ENCODE measurements at regions not wholly inside any gene's neighbourhood (a gene's known extent, or its start where the extent isn't known, plus 50 kb on each side); places are given as distances from the start of the nearest gene placed in this dataset.

DNA sequence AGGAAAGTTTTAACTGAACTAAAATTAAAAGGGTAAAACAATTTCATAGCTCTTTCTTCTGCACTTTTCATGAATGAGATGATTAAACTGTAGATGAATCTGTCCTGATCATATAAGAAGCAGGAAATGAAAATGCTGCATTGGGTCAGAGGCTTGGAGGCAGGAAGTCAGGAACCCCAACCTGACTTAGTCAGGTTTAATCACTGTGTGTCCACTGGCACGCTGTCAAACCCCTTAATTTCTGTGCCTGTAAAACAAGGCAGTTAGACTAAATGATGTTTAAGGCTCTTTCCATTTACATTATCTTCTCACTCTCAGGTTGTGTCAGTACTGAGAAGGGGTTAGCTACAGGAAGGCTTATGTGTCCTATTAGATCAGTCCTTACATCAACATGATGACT, 193.3 kb upstream of the TTC14 start:
- no peaks in the 10 kb centered on the region for H3K27me3 Mint-ChIP-seq (ENCODE audit: low read depth)
- H3K27ac Mint-ChIP-seq, result no peak overlapping the region
- no peak for ATAC-seq
- no peak overlapping the region for H3K4me3 Mint-ChIP-seq
- POLR2A ChIA-PET, result no interaction called here
- H3K36me3 Mint-ChIP-seq, result no peaks in the 10 kb centered on the region
- no peaks in the 10 kb centered on the region for H3K9me3 Mint-ChIP-seq
- TF ChIP-seq, protein P1, sequence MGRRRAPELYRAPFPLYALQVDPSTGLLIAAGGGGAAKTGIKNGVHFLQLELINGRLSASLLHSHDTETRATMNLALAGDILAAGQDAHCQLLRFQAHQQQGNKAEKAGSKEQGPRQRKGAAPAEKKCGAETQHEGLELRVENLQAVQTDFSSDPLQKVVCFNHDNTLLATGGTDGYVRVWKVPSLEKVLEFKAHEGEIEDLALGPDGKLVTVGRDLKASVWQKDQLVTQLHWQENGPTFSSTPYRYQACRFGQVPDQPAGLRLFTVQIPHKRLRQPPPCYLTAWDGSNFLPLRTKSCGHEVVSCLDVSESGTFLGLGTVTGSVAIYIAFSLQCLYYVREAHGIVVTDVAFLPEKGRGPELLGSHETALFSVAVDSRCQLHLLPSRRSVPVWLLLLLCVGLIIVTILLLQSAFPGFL (CRISPR knock-in tag; IDR thresholded peaks at IDR 0.05; ENCODE audit: borderline replicate concordance), result no peak
- TF ChIP-seq ZBTB43 (CRISPR knock-in tag; IDR thresholded peaks at IDR 0.05), result no peak
- no peak for TF ChIP-seq ESRRA (CRISPR knock-in tag; IDR thresholded peaks at IDR 0.05; ENCODE audit: borderline replicate concordance)
- TF ChIP-seq, protein P2, sequence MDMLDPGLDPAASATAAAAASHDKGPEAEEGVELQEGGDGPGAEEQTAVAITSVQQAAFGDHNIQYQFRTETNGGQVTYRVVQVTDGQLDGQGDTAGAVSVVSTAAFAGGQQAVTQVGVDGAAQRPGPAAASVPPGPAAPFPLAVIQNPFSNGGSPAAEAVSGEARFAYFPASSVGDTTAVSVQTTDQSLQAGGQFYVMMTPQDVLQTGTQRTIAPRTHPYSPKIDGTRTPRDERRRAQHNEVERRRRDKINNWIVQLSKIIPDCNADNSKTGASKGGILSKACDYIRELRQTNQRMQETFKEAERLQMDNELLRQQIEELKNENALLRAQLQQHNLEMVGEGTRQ (CRISPR knock-in tag; IDR thresholded peaks at IDR 0.05), result no peak
- TF ChIP-seq MAX (CRISPR knock-in tag; IDR thresholded peaks at IDR 0.05), result no peak
- CTCF ChIA-PET, result no interaction called here
- no peaks in the 10 kb centered on the region for H3K4me1 Mint-ChIP-seq
- DNase-seq (ENCODE audit: low spot score), result no peak

DNA sequence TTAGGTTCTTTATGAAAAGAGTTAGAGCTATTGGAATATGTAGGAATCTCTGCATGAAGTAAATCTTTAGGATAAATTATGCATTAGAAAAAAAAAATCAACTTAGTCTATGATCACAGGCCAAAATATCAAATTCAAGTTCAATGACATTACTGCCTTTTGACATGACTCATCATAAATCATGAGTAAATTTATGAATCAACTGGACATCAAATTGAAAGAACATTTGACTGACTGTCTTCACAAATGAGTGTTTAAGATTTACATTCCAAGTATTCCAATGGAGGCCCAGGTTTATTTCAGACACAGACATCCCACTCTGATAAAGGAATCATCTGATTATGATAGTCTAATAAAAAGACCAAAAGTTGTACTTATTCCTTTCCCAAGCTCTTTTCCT, 192.8 kb upstream of the TTC14 start:
- peaks cover 2% of the 10 kb centered on the region; the same call in 1 of the 2 replicates for H3K4me1 Mint-ChIP-seq
- H3K27me3 Mint-ChIP-seq (ENCODE audit: low read depth), result no peaks in the 10 kb centered on the region
- ChIA-PET CTCF (no interaction called here), POLR2A (no interaction called here)
- no peaks in the 10 kb centered on the region for H3K9me3 Mint-ChIP-seq
- no peak overlapping the region for H3K4me3 Mint-ChIP-seq
- ATAC-seq (no peak), DNase-seq (ENCODE audit: low spot score) (no peak)
- no peaks in the 10 kb centered on the region for H3K36me3 Mint-ChIP-seq
- H3K27ac Mint-ChIP-seq, result no peak overlapping the region
- TF ChIP-seq, protein P3, sequence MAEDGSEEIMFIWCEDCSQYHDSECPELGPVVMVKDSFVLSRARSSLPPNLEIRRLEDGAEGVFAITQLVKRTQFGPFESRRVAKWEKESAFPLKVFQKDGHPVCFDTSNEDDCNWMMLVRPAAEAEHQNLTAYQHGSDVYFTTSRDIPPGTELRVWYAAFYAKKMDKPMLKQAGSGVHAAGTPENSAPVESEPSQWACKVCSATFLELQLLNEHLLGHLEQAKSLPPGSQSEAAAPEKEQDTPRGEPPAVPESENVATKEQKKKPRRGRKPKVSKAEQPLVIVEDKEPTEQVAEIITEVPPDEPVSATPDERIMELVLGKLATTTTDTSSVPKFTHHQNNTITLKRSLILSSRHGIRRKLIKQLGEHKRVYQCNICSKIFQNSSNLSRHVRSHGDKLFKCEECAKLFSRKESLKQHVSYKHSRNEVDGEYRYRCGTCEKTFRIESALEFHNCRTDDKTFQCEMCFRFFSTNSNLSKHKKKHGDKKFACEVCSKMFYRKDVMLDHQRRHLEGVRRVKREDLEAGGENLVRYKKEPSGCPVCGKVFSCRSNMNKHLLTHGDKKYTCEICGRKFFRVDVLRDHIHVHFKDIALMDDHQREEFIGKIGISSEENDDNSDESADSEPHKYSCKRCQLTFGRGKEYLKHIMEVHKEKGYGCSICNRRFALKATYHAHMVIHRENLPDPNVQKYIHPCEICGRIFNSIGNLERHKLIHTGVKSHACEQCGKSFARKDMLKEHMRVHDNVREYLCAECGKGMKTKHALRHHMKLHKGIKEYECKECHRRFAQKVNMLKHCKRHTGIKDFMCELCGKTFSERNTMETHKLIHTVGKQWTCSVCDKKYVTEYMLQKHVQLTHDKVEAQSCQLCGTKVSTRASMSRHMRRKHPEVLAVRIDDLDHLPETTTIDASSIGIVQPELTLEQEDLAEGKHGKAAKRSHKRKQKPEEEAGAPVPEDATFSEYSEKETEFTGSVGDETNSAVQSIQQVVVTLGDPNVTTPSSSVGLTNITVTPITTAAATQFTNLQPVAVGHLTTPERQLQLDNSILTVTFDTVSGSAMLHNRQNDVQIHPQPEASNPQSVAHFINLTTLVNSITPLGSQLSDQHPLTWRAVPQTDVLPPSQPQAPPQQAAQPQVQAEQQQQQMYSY (CRISPR knock-in tag; IDR thresholded peaks at IDR 0.05), result no peak
- TF ChIP-seq USF1 (CRISPR knock-in tag; IDR thresholded peaks at IDR 0.05) (no peak), ETV6 (CRISPR knock-in tag; IDR thresholded peaks at IDR 0.05) (no peak), SOX15 (CRISPR knock-in tag; IDR thresholded peaks at IDR 0.05) (no peak), JAZF1 (CRISPR knock-in tag; IDR thresholded peaks at IDR 0.05) (no peak), KAT7 (CRISPR knock-in tag; IDR thresholded peaks at IDR 0.05; ENCODE audit: borderline replicate concordance) (no peak), CBFB (CRISPR knock-in tag; IDR thresholded peaks at IDR 0.05; ENCODE audit: low read depth) (no peak), ATF2 (CRISPR knock-in tag; IDR thresholded peaks at IDR 0.05; ENCODE audit: borderline replicate concordance, low read depth) (no peak), HMGXB4 (CRISPR knock-in tag; IDR thresholded peaks at IDR 0.05) (no peak), FOXJ3 (CRISPR knock-in tag; IDR thresholded peaks at IDR 0.05; ENCODE audit: borderline replicate concordance) (no peak), ZNF396 (CRISPR knock-in tag; IDR thresholded peaks at IDR 0.05; ENCODE audit: borderline replicate concordance) (no peak), NR1H2 (CRISPR knock-in tag; IDR thresholded peaks at IDR 0.05) (no peak)
- TF ChIP-seq, protein P4, sequence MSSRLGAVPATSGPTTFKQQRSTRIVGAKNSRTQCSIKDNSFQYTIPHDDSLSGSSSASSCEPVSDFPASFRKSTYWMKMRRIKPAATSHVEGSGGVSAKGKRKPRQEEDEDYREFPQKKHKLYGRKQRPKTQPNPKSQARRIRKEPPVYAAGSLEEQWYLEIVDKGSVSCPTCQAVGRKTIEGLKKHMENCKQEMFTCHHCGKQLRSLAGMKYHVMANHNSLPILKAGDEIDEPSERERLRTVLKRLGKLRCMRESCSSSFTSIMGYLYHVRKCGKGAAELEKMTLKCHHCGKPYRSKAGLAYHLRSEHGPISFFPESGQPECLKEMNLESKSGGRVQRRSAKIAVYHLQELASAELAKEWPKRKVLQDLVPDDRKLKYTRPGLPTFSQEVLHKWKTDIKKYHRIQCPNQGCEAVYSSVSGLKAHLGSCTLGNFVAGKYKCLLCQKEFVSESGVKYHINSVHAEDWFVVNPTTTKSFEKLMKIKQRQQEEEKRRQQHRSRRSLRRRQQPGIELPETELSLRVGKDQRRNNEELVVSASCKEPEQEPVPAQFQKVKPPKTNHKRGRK (CRISPR knock-in tag; IDR thresholded peaks at IDR 0.05; ENCODE audit: borderline replicate concordance), result no peak
- TF ChIP-seq, protein P5, sequence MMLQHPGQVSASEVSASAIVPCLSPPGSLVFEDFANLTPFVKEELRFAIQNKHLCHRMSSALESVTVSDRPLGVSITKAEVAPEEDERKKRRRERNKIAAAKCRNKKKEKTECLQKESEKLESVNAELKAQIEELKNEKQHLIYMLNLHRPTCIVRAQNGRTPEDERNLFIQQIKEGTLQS (CRISPR knock-in tag; conservative IDR thresholded peaks at IDR 0.05), result no peak

Data from WTC11 (cell line).